PFSK-1 (cell line): ENCODE measurements at regions not wholly inside any gene's neighbourhood (a gene's known extent, or its start where the extent isn't known, plus 50 kb on each side); places are given as distances from the start of the nearest gene placed in this dataset.

Experiments used
- FOXP2 ChIP-seq: optimal IDR thresholded peaks from 2 replicates; pipeline ENCODE3; 2011; ENCODE audit warnings: borderline replicate concordance, control low read depth, inconsistent platforms; ENCODE audit not compliant: insufficient read depth; ENCODE audit errors: extremely low read length, extremely low read depth
- POLR2AphosphoS5 ChIP-seq: IDR thresholded peaks from 2 replicates; pipeline ENCODE4 v1.6.1; 2012; ENCODE audit warnings: low read depth, mild to moderate bottlenecking, control low read depth, low read length, moderate library complexity
- REST ChIP-seq, 2 experiments: IDR thresholded peaks; 2 replicates each; pipeline versions ENCODE4 v1.6.1 to v1.8.0; 2011 to 2012; ENCODE audit warnings: low read depth in 2 of 2, low read length in 2 of 2, control low read depth in 1 of 2, inconsistent platforms in 1 of 2, mild to moderate bottlenecking in 1 of 2, moderate library complexity in 1 of 2; ENCODE audit not compliant: insufficient read depth in 1 of 2
- SIN3A ChIP-seq: IDR thresholded peaks from 2 replicates; pipeline ENCODE4 v1.6.1; 2012; ENCODE audit warnings: mild to moderate bottlenecking, low read length, moderate library complexity, borderline replicate concordance; ENCODE audit not compliant: insufficient read depth
- TAF1 ChIP-seq: IDR thresholded peaks from 2 replicates; pipeline ENCODE4 v1.6.1; 2012; ENCODE audit warnings: low read length, control low read depth, borderline replicate concordance; ENCODE audit not compliant: insufficient read depth

- TF ChIP-seq FOXP2, result no peak
- no peak for TF ChIP-seq TAF1
- no peak for TF ChIP-seq POLR2AphosphoS5
- TF ChIP-seq REST (IDR thresholded peaks at IDR 0.05; ENCODE audit: insufficient read depth in 1 of 2, low read depth in 2 of 2, low read length in 2 of 2), result no peak
- no peak for TF ChIP-seq SIN3A
Measured at GRCh38 chr3:53978386-53978785, 86.7 kb upstream of the SELENOK start.

GRCh38 chr3:53975382-53975781, 83.7 kb upstream of the SELENOK start:
- TF ChIP-seq POLR2AphosphoS5, result no peak

DNA sequence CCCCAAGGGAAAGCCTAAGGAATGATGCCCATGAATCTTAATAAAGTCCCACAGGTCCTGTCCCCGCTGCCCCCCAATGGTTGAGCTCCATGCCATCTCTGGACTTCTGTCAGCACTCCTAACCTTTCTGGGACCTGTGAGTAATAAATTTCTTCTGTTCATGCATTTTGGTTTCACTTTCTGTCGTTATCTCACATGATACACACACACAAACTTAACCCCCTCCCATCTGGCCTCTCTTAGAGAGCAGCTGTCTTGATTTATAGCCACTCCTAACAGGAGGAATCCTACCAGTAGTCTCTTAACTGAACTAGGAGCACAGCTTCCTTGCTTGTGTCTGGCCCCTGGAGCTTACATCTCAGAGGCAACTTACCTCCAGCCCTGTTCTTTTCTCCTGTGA, 82.7 kb upstream of the SELENOK start:
- TF ChIP-seq TAF1, result no peak
- TF ChIP-seq FOXP2, result no peak
- no peak for TF ChIP-seq REST (IDR thresholded peaks at IDR 0.05; ENCODE audit: insufficient read depth in 1 of 2, low read depth in 2 of 2, low read length in 2 of 2)
- no peak for TF ChIP-seq POLR2AphosphoS5
- TF ChIP-seq SIN3A, result no peak

DNA sequence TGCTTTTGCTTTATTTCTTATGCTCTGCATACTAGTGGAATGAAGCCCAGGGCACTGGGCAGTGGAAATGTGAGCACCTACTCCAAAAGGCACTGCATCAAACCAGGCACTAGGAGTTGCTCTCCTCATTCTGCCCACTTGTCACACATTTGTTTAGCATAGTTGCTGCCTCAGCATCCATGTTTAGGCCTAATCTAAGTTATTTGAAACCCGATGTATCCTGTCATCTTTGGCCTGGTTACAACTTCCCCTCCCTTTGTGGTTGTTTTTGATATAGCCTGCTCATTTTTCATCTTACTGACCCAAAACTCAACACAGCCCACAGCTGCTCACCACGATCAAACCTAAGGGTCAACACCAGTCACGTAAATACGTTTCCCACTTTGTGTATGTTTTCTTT, 82.2 kb upstream of the SELENOK start:
- TF ChIP-seq POLR2AphosphoS5 (no peak), SIN3A (no peak), TAF1 (no peak)

- TF ChIP-seq REST (IDR thresholded peaks at IDR 0.05; ENCODE audit: insufficient read depth in 1 of 2, low read depth in 2 of 2, low read length in 2 of 2), result peak; percentile 64 to 86
- TF ChIP-seq TAF1, result no peak
Measured at GRCh38 chr3:53970661-53971060, 79.0 kb upstream of the SELENOK start.

DNA sequence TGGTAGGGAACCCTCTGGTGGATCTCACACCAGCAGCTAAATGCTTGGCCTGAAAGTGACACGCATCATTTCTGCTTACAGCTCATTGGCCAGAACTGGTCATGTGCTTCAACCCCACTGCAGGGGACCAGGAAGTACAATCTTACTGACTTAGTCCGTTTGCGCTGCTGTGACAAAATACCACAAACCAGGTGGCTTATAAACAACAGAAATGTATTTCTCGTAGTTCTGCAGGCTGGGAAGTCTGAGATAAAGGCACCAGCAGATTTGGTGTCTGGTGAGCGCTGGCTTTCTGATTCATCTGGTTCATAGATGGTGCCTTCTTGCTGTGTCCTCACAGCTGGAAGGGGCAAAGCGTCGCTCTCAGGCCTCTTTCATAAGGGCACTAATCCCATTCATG, 77.4 kb upstream of the SELENOK start:
- TF ChIP-seq POLR2AphosphoS5 (no peak), REST (IDR thresholded peaks at IDR 0.05; ENCODE audit: insufficient read depth in 1 of 2, low read depth in 2 of 2, low read length in 2 of 2) (no peak), FOXP2 (no peak), SIN3A (no peak), TAF1 (no peak)
